ENCODE measurements at regions not wholly inside any gene's neighbourhood (a gene's known extent, or its start where the extent isn't known, plus 50 kb on each side); places are given as distances from the start of the nearest gene placed in this dataset.
A peak's percentile ranks its signal among the peaks of the same experiment; 100 is the strongest.

DNA sequence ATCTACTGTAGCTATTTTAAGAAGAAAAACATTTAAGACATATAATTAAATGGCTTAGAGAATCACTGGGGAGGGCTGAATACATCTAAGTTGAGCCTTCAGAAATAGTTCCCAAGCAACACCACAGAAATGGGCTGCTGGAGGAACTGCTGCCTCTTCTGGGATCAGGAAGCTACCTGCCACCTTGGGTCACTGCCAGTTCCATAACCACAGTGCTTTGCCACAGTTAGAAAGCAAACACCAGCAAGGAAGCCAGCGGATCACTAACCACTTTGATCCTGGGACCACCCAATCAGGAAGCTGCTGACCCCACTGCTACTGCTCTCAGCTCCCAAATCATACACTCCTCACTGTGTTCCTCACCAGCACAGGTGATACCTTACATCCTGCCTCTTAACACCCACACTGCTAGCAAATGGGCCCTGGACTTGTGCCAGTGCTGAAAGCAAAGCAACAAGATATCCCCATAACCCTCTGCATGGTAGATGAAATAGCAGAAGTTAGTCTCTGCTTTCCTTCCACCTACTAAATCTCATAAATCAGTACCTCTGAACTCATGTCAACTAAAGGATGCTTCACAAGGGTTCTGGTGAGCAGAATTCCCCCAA lies 346.9 kb downstream of the DEPDC1B start:
- Histone ChIP-seq H2BK15ac (ENCODE audit: low read depth, low read length) (no peak overlapping the region), H4K20me1 (ENCODE audit: insufficient read depth, low read length) (no peaks in the 10 kb centered on the region), H2AK9ac (replicated peaks; ENCODE audit: low read depth, low read length, poor library complexity) (no peak overlapping the region), H4K8ac (ENCODE audit: low read depth in 2 of 2, low read length in 2 of 2) (no peak overlapping the region), H2BK120ac (ENCODE audit: low read depth, low read length) (no peak overlapping the region), H3K56ac (ENCODE audit: extremely low read depth, insufficient read depth, low read length) (no peak overlapping the region), H3K4me2 (ENCODE audit: low read depth, low read length) (no peak overlapping the region), H3K27ac (ENCODE audit: insufficient read depth, low read length) (no peak overlapping the region), H3K9me3 (ENCODE audit: control insufficient read depth, insufficient read depth, low read length) (no peaks in the 10 kb centered on the region), H3K79me1 (ENCODE audit: low read depth in 1 of 2, low read length in 2 of 2) (no peaks in the 10 kb centered on the region), H2BK20ac (ENCODE audit: low read depth, low read length) (no peak overlapping the region), H3K14ac (replicated peaks; ENCODE audit: low read depth, low read length) (no peak overlapping the region), H4K5ac (ENCODE audit: low read depth, low read length) (no peak overlapping the region), H3K18ac (ENCODE audit: low read depth, low read length) (no peak overlapping the region), H3K4ac (ENCODE audit: low read depth, low read length) (no peak overlapping the region), H2AFZ (replicated peaks; ENCODE audit: low read length, poor library complexity) (peak overlapping the region; percentile 43), H3K4me1 (ENCODE audit: control insufficient read depth, insufficient read depth, low read length) (no peaks in the 10 kb centered on the region), H4K91ac (ENCODE audit: insufficient read depth, low read depth, low read length) (no peak overlapping the region), H3K23ac (ENCODE audit: low read depth, low read length) (no peak overlapping the region), H3K9ac (ENCODE audit: low read depth, low read length) (no peak overlapping the region), H3K4me3 (ENCODE audit: insufficient read depth, low read depth, low read length) (no peak overlapping the region), H2AK5ac (ENCODE audit: low read depth, low read length) (no peak overlapping the region), H3K27me3 (ENCODE audit: control insufficient read depth, insufficient read depth, low read length) (no peaks in the 10 kb centered on the region), H2BK5ac (ENCODE audit: low read depth, low read length, poor library complexity, severe bottlenecking) (no peak overlapping the region), H3K9me1 (ENCODE audit: insufficient read depth, low read length) (no peaks in the 10 kb centered on the region), H3K36me3 (ENCODE audit: control insufficient read depth, insufficient read depth, low read length) (no peaks in the 10 kb centered on the region)
- intact Hi-C loops (cut with micrococcal nuclease) (no loop called here), dilution Hi-C loops (cut with HindIII; ENCODE audit: low sequenced_read_pairs, unreplicated experiment) (no loop called here), in situ Hi-C loops (cut with MboI; ENCODE audit: low sequenced_read_pairs) (no loop called here)
- DNase-seq (no peak), ATAC-seq (ENCODE audit: low read depth) (no peak)
- ChIA-PET CTCF (no interaction called here), POLR2A (ENCODE audit: unreplicated experiment) (no interaction called here)
- no TSS peak for BruUV-seq (replicated peaks)
- no peak for TF ChIP-seq NFE2L2 (IDR thresholded peaks at IDR 0.05; ENCODE audit: low read depth, low read length)
- TF ChIP-seq CEBPB (IDR thresholded peaks at IDR 0.05; ENCODE audit: low read depth, low read length), result no peak
- TF ChIP-seq, protein P1, sequence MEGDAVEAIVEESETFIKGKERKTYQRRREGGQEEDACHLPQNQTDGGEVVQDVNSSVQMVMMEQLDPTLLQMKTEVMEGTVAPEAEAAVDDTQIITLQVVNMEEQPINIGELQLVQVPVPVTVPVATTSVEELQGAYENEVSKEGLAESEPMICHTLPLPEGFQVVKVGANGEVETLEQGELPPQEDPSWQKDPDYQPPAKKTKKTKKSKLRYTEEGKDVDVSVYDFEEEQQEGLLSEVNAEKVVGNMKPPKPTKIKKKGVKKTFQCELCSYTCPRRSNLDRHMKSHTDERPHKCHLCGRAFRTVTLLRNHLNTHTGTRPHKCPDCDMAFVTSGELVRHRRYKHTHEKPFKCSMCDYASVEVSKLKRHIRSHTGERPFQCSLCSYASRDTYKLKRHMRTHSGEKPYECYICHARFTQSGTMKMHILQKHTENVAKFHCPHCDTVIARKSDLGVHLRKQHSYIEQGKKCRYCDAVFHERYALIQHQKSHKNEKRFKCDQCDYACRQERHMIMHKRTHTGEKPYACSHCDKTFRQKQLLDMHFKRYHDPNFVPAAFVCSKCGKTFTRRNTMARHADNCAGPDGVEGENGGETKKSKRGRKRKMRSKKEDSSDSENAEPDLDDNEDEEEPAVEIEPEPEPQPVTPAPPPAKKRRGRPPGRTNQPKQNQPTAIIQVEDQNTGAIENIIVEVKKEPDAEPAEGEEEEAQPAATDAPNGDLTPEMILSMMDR (conservative IDR thresholded peaks at IDR 0.05; ENCODE audit: low read depth, low read length), result no peak
- no peak for TF ChIP-seq RAD21 (IDR thresholded peaks at IDR 0.05; ENCODE audit: low read length)
- no peak for TF ChIP-seq RCOR1 (IDR thresholded peaks at IDR 0.05; ENCODE audit: insufficient replicate concordance, low read length)
- TF ChIP-seq BHLHE40 (IDR thresholded peaks at IDR 0.05; ENCODE audit: low read depth, low read length), result no peak
- TF ChIP-seq CHD1 (IDR thresholded peaks at IDR 0.05; ENCODE audit: low read depth, low read length), result no peak
- TF ChIP-seq FOS (IDR thresholded peaks at IDR 0.05; ENCODE audit: low read depth, low read length), result no peak
- TF ChIP-seq, protein P2, sequence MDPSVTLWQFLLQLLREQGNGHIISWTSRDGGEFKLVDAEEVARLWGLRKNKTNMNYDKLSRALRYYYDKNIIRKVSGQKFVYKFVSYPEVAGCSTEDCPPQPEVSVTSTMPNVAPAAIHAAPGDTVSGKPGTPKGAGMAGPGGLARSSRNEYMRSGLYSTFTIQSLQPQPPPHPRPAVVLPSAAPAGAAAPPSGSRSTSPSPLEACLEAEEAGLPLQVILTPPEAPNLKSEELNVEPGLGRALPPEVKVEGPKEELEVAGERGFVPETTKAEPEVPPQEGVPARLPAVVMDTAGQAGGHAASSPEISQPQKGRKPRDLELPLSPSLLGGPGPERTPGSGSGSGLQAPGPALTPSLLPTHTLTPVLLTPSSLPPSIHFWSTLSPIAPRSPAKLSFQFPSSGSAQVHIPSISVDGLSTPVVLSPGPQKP (IDR thresholded peaks at IDR 0.05; ENCODE audit: borderline replicate concordance, low read depth, low read length), result no peak
- TF ChIP-seq, protein P3, sequence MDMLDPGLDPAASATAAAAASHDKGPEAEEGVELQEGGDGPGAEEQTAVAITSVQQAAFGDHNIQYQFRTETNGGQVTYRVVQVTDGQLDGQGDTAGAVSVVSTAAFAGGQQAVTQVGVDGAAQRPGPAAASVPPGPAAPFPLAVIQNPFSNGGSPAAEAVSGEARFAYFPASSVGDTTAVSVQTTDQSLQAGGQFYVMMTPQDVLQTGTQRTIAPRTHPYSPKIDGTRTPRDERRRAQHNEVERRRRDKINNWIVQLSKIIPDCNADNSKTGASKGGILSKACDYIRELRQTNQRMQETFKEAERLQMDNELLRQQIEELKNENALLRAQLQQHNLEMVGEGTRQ (IDR thresholded peaks at IDR 0.05; ENCODE audit: low read depth, low read length), result no peak
- no peak for TF ChIP-seq POLR2A (IDR thresholded peaks at IDR 0.05; ENCODE audit: low read depth, low read length)
- no peak for TF ChIP-seq RFX5 (IDR thresholded peaks at IDR 0.05; ENCODE audit: low read depth, low read length)
- TF ChIP-seq MAZ (IDR thresholded peaks at IDR 0.05; ENCODE audit: borderline replicate concordance, low read depth, low read length), result no peak
- no peak for TF ChIP-seq SMC3 (IDR thresholded peaks at IDR 0.05; ENCODE audit: low read depth, low read length)
- TF ChIP-seq MAFK (IDR thresholded peaks at IDR 0.05; ENCODE audit: low read depth, low read length), result no peak
- TF ChIP-seq MXI1 (IDR thresholded peaks at IDR 0.05; ENCODE audit: borderline replicate concordance, low read depth, low read length), result no peak
- no CpG with 5 or more reads among the region's 1 CpG for WGBS, 2 experiments (ENCODE audit: extremely low coverage in 2 of 2, insufficient read length in 1 of 2)
